Adrenal gland (tissue), 5 donors: ENCODE measurements at regions not wholly inside any gene's neighbourhood (a gene's known extent, or its start where the extent isn't known, plus 50 kb on each side); places are given as distances from the start of the nearest gene placed in this dataset.

Experiments used
- CTCF ChIP-seq, 6 experiments: fragments of 450-650 bp in 4 of 6; fragments of 200-600 bp in 2 of 6; sonication (generic) in 1 of 6; IDR thresholded peaks; 1 replicate in 5 of 6; 2 replicates in 1 of 6; pipeline versions ENCODE4 v1.5.1 to v1.8.0; 2016 to 2021; ENCODE audit warnings: antibody characterized with exemption in 6 of 6, mild to moderate bottlenecking in 2 of 6, moderate library complexity in 1 of 6
- POLR2A ChIP-seq, 2 donors: fragments of 450-650 bp; IDR thresholded peaks; one replicate each; pipeline ENCODE4 v1.6.1; 2017; ENCODE audit warnings: antibody characterized with exemption in 2 of 2, mild to moderate bottlenecking in 2 of 2, moderate library complexity in 1 of 2
- donor health status: DM: no; HTN: no; CAD: no.

GRCh38 chr2:150607390-150607811 is 119.9 kb upstream of the RND3 start:
- no peak for TF ChIP-seq CTCF (IDR thresholded peaks at IDR 0.05)
- no peak for TF ChIP-seq POLR2A (IDR thresholded peaks at IDR 0.05)
